ENCODE measurements at regions not wholly inside any gene's neighbourhood (a gene's known extent, or its start where the extent isn't known, plus 50 kb on each side); places are given as distances from the start of the nearest gene placed in this dataset.
"Not testable (repeated sequence)": the region's sequence is repeated elsewhere in the genome, so short reads cannot be mapped to it uniquely, and the experiment has no call there.

GRCh38 chr7:150125831-150126230, 197.3 kb upstream of the LRRC61 start:
- not testable (repeated sequence) for TF ChIP-seq CTCF (conservative IDR thresholded peaks at IDR 0.05; ENCODE audit: low read depth, low read length); EZH2 (IDR thresholded peaks at IDR 0.05; ENCODE audit: low read length, unreplicated experiment)

Data from PC-3 (cell line).